ENCODE measurements at regions not wholly inside any gene's neighbourhood (a gene's known extent, or its start where the extent isn't known, plus 50 kb on each side); places are given as distances from the start of the nearest gene placed in this dataset.

- H3K4me1 Mint-ChIP-seq: no peaks in the 10 kb centered on the region
- H3K36me3 Mint-ChIP-seq: no peaks in the 10 kb centered on the region
- H3K27ac Mint-ChIP-seq: no peak overlapping the region
- no peak for ATAC-seq (ENCODE audit: low read depth in 2 of 2)
- no peak for DNase-seq
- Histone ChIP-seq H3K4me1 (ENCODE audit: control insufficient read depth, insufficient read depth, low read length, poor library complexity, severe bottlenecking) (no peaks in the 10 kb centered on the region), H3K4me3 (ENCODE audit: low read depth, low read length) (no peak overlapping the region), H3K27ac (ENCODE audit: insufficient read depth, low read length, poor library complexity, severe bottlenecking) (no peak overlapping the region), H3K36me3 (ENCODE audit: control insufficient read depth, insufficient read depth, low read length) (no peaks in the 10 kb centered on the region), H3K27me3 (ENCODE audit: control insufficient read depth, insufficient read depth, low read length) (peaks cover 2% of the 10 kb centered on the region), H3K9me3 (ENCODE audit: control insufficient read depth in 2 of 2, low read length in 2 of 2) (no peaks in the 10 kb centered on the region)
- peaks cover 12% of the 10 kb centered on the region for H3K27me3 Mint-ChIP-seq
- no peaks in the 10 kb centered on the region for H3K9me3 Mint-ChIP-seq
- no peak overlapping the region for H3K4me3 Mint-ChIP-seq
These were observed 57.2 kb upstream of the GPR6 start for GRCh38 chr6:109920911-109921310.

DNA sequence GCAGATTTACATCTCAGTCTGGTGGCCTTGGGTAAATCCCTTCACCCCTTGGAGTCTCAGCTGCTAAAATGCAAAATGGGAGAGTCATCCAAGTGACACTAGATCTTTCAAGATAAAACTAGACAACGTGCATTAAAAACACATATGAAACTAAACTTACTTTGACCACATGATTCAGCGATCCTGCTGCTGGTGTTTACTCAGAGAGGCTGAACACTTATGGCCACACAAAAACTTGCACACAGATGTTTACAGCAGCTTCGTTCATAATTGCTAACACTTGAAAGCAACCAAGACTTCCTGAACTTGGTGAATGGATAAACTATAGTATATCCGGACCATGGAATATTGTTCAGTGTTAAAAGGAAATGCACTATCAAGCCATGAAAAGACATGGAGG, 55.3 kb upstream of the GPR6 start:
- Histone ChIP-seq H3K4me3 (ENCODE audit: low read depth, low read length) (no peak overlapping the region), H3K9me3 (ENCODE audit: control insufficient read depth in 2 of 2, low read length in 2 of 2) (no peaks in the 10 kb centered on the region), H3K4me1 (ENCODE audit: control insufficient read depth, insufficient read depth, low read length, poor library complexity, severe bottlenecking) (no peaks in the 10 kb centered on the region), H3K36me3 (ENCODE audit: control insufficient read depth, insufficient read depth, low read length) (no peaks in the 10 kb centered on the region), H3K27ac (ENCODE audit: insufficient read depth, low read length, poor library complexity, severe bottlenecking) (no peak overlapping the region), H3K27me3 (ENCODE audit: control insufficient read depth, insufficient read depth, low read length) (peaks cover 2% of the 10 kb centered on the region)
- peaks cover 0 to 1% (median 0%) of the 10 kb centered on the region in 7 donors for H3K9me3 Mint-ChIP-seq
- ATAC-seq (ENCODE audit: low read depth in 2 of 2) (no peak), DNase-seq (no peak)
- H3K27ac Mint-ChIP-seq: no peak overlapping the region
- no peaks in the 10 kb centered on the region for H3K4me1 Mint-ChIP-seq
- H3K4me3 Mint-ChIP-seq: no peak overlapping the region
- peaks cover 12% of the 10 kb centered on the region for H3K27me3 Mint-ChIP-seq
- H3K36me3 Mint-ChIP-seq: no peaks in the 10 kb centered on the region

GRCh38 chr6:109925075-109925474, 53.0 kb upstream of the GPR6 start:
- H3K4me3 ChIP-seq (ENCODE audit: low read depth, low read length): no peak overlapping the region
- no peaks in the 10 kb centered on the region for H3K36me3 ChIP-seq (ENCODE audit: control insufficient read depth, insufficient read depth, low read length)
- no peaks in the 10 kb centered on the region for H3K36me3 Mint-ChIP-seq
- H3K27ac Mint-ChIP-seq: no peak overlapping the region
- DNase-seq (no peak), ATAC-seq (ENCODE audit: low read depth in 2 of 2) (no peak)
- H3K27ac ChIP-seq (ENCODE audit: insufficient read depth, low read length, poor library complexity, severe bottlenecking): no peak overlapping the region
- peaks cover 17% of the 10 kb centered on the region for H3K27me3 Mint-ChIP-seq
- no peaks in the 10 kb centered on the region for H3K4me1 ChIP-seq (ENCODE audit: control insufficient read depth, insufficient read depth, low read length, poor library complexity, severe bottlenecking)
- no peaks in the 10 kb centered on the region for H3K4me1 Mint-ChIP-seq
- peaks cover 0 to 2% (median 0%) of the 10 kb centered on the region in 7 donors for H3K9me3 Mint-ChIP-seq
- no peak overlapping the region for H3K4me3 Mint-ChIP-seq
- no peaks in the 10 kb centered on the region for H3K9me3 ChIP-seq (ENCODE audit: control insufficient read depth in 2 of 2, low read length in 2 of 2)
- H3K27me3 ChIP-seq (ENCODE audit: control insufficient read depth, insufficient read depth, low read length): peaks cover 2% of the 10 kb centered on the region

DNA sequence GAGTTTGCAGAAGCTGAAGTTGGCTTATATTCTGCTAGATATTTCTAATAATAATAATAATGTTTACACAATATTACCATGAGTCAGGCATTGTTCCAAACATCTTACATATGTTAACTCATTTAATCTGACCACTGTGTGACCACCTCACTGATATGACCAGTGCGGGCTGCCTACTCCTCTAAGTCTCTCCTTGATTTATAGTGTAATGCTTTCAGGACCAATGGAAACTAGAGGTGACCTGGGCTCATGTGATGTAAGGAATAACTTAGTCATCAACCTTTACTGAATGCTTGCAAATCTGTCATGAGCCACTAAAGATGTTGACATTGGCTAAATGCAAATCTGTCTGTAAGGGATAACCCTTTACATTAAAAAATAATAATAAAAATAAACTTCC, 51.1 kb upstream of the GPR6 start:
- Histone ChIP-seq H3K4me3 (ENCODE audit: low read depth, low read length) (no peak overlapping the region), H3K4me1 (ENCODE audit: control insufficient read depth, insufficient read depth, low read length, poor library complexity, severe bottlenecking) (no peaks in the 10 kb centered on the region), H3K27ac (ENCODE audit: insufficient read depth, low read length, poor library complexity, severe bottlenecking) (no peak overlapping the region), H3K27me3 (ENCODE audit: control insufficient read depth, insufficient read depth, low read length) (peaks cover 2% of the 10 kb centered on the region), H3K36me3 (ENCODE audit: control insufficient read depth, insufficient read depth, low read length) (no peaks in the 10 kb centered on the region), H3K9me3 (ENCODE audit: control insufficient read depth in 2 of 2, low read length in 2 of 2) (no peaks in the 10 kb centered on the region)
- H3K9me3 Mint-ChIP-seq: peaks cover 0 to 2% (median 0%) of the 10 kb centered on the region in 7 donors
- H3K4me1 Mint-ChIP-seq: no peaks in the 10 kb centered on the region
- peaks cover 17% of the 10 kb centered on the region for H3K27me3 Mint-ChIP-seq
- no peak overlapping the region for H3K27ac Mint-ChIP-seq
- ATAC-seq (ENCODE audit: low read depth in 2 of 2) (no peak), DNase-seq (no peak)
- H3K36me3 Mint-ChIP-seq: no peaks in the 10 kb centered on the region
- no peak overlapping the region for H3K4me3 Mint-ChIP-seq
